PFSK-1 (cell line): ENCODE measurements at regions not wholly inside any gene's neighbourhood (a gene's known extent, or its start where the extent isn't known, plus 50 kb on each side); places are given as distances from the start of the nearest gene placed in this dataset.

ENCODE experiments used
- FOXP2 ChIP-seq: optimal IDR thresholded peaks from 2 replicates; pipeline ENCODE3; 2011; ENCODE audit warnings: borderline replicate concordance, control low read depth, inconsistent platforms; ENCODE audit not compliant: insufficient read depth; ENCODE audit errors: extremely low read length, extremely low read depth
- POLR2AphosphoS5 ChIP-seq: IDR thresholded peaks from 2 replicates; pipeline ENCODE4 v1.6.1; 2012; ENCODE audit warnings: low read depth, mild to moderate bottlenecking, control low read depth, low read length, moderate library complexity
- SIN3A ChIP-seq: IDR thresholded peaks from 2 replicates; pipeline ENCODE4 v1.6.1; 2012; ENCODE audit warnings: mild to moderate bottlenecking, low read length, moderate library complexity, borderline replicate concordance; ENCODE audit not compliant: insufficient read depth
- TAF1 ChIP-seq: IDR thresholded peaks from 2 replicates; pipeline ENCODE4 v1.6.1; 2012; ENCODE audit warnings: low read length, control low read depth, borderline replicate concordance; ENCODE audit not compliant: insufficient read depth
- TF ChIP-seq, protein P1 (sequence below), 2 experiments: IDR thresholded peaks; 2 replicates each; pipeline versions ENCODE4 v1.6.1 to v1.8.0; 2011 to 2012; ENCODE audit warnings: low read depth in 2 of 2, low read length in 2 of 2, control low read depth in 1 of 2, inconsistent platforms in 1 of 2, mild to moderate bottlenecking in 1 of 2, moderate library complexity in 1 of 2; ENCODE audit not compliant: insufficient read depth in 1 of 2

DNA sequence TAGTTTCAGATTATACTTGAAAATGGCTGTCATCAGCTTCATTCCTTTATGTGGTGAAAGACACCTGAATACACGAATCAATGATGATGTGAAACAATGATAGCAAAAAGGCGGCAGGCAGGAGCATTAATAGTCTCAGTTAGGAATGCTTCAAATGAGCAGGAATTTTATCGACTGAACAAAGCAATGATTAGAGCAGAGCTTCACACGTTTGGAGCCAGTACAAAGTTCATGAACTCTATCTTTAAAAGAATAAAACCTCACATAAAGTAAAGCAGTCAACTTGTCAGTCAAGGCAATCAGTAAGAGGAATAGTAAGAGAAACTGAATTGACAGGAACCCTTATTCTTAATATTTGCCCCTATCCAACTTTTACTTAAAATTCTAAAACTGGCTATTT, 78.4 kb upstream of the SERTAD2 start:
- no peak for TF ChIP-seq POLR2AphosphoS5
- no peak for TF ChIP-seq FOXP2
- TF ChIP-seq SIN3A, result no peak
- TF ChIP-seq TAF1, result no peak
- TF ChIP-seq, protein P1, sequence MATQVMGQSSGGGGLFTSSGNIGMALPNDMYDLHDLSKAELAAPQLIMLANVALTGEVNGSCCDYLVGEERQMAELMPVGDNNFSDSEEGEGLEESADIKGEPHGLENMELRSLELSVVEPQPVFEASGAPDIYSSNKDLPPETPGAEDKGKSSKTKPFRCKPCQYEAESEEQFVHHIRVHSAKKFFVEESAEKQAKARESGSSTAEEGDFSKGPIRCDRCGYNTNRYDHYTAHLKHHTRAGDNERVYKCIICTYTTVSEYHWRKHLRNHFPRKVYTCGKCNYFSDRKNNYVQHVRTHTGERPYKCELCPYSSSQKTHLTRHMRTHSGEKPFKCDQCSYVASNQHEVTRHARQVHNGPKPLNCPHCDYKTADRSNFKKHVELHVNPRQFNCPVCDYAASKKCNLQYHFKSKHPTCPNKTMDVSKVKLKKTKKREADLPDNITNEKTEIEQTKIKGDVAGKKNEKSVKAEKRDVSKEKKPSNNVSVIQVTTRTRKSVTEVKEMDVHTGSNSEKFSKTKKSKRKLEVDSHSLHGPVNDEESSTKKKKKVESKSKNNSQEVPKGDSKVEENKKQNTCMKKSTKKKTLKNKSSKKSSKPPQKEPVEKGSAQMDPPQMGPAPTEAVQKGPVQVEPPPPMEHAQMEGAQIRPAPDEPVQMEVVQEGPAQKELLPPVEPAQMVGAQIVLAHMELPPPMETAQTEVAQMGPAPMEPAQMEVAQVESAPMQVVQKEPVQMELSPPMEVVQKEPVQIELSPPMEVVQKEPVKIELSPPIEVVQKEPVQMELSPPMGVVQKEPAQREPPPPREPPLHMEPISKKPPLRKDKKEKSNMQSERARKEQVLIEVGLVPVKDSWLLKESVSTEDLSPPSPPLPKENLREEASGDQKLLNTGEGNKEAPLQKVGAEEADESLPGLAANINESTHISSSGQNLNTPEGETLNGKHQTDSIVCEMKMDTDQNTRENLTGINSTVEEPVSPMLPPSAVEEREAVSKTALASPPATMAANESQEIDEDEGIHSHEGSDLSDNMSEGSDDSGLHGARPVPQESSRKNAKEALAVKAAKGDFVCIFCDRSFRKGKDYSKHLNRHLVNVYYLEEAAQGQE (IDR thresholded peaks at IDR 0.05; ENCODE audit: insufficient read depth in 1 of 2, low read depth in 2 of 2, low read length in 2 of 2), result no peak
